Endodermal cell (in vitro differentiated cells): ENCODE measurements at regions not wholly inside any gene's neighbourhood (a gene's known extent, or its start where the extent isn't known, plus 50 kb on each side); places are given as distances from the start of the nearest gene placed in this dataset.
A peak's percentile ranks its signal among the peaks of the same experiment; 100 is the strongest.

ENCODE experiments used
- DNase-seq: peaks from one replicate; pipeline ENCODE4 v3.0.0-alpha.2; 2017
- H3K27ac ChIP-seq: 2 replicates; pipeline ENCODE4 v1.5.1; 2013; ENCODE audit warnings: mild to moderate bottlenecking, low read depth, low read length, moderate library complexity
- H3K27me3 ChIP-seq: 2 replicates; pipeline ENCODE4 v1.6.1; 2013; ENCODE audit warnings: mild to moderate bottlenecking, low read length, moderate library complexity; ENCODE audit not compliant: insufficient read depth, control insufficient read depth, poor library complexity, severe bottlenecking
- H3K36me3 ChIP-seq: 2 replicates; pipeline ENCODE4 v1.7.0; 2013; ENCODE audit warnings: mild to moderate bottlenecking, low read length, moderate library complexity; ENCODE audit not compliant: control insufficient read depth, insufficient read depth
- H3K4me1 ChIP-seq: one replicate; pipeline ENCODE4 v1.7.0; 2013; ENCODE audit warnings: low read length; ENCODE audit not compliant: control insufficient read depth, insufficient read depth
- H3K4me3 ChIP-seq: 2 replicates; pipeline ENCODE4 v1.5.1; 2013; ENCODE audit warnings: mild to moderate bottlenecking, low read length, moderate library complexity
- H3K9ac ChIP-seq: 2 replicates; pipeline ENCODE4 v1.6.1; 2013; ENCODE audit warnings: mild to moderate bottlenecking, low read length, moderate library complexity; ENCODE audit not compliant: poor library complexity, severe bottlenecking; ENCODE audit errors: extremely low read depth
- H3K9me3 ChIP-seq: 2 replicates; pipeline ENCODE4 v1.6.1; 2013; ENCODE audit warnings: mild to moderate bottlenecking, low read length, moderate library complexity; ENCODE audit not compliant: control insufficient read depth
- H3K27ac Mint-ChIP-seq: 2 replicates; pipeline ENCODE4 v1.8.0; 2020; ENCODE audit warnings: mixed read lengths
- H3K27me3 Mint-ChIP-seq: 2 replicates; pipeline ENCODE4 v1.8.0; 2021; ENCODE audit warnings: mild to moderate bottlenecking, mixed read lengths; ENCODE audit not compliant: insufficient read depth
- H3K36me3 Mint-ChIP-seq: 2 replicates; pipeline ENCODE4 v1.8.0; 2020; ENCODE audit warnings: low read depth, mixed read lengths
- H3K4me1 Mint-ChIP-seq: 2 replicates; pipeline ENCODE4 v1.8.0; 2020; ENCODE audit warnings: mixed read lengths
- H3K4me3 Mint-ChIP-seq: 2 replicates; pipeline ENCODE4 v1.8.0; 2020; ENCODE audit warnings: mild to moderate bottlenecking, moderate library complexity, mixed read lengths
- H3K9me3 Mint-ChIP-seq: 2 replicates; pipeline ENCODE4 v1.8.0; 2020; ENCODE audit warnings: mild to moderate bottlenecking, mixed read lengths
- WGBS, 2 experiments: methylation state at CpG; one replicate each; pipeline versions ENCODE4 v1.1.5 to v1.1.7; 2013; ENCODE audit warnings: missing lambda C conversion rate in 2 of 2, mixed read lengths in 1 of 2; ENCODE audit not compliant: insufficient coverage in 1 of 2, insufficient read length in 1 of 2; 5-methylcytosine and 5-hydroxymethylcytosine counted together
- TF ChIP-seq, protein P1 (sequence below): fragments of 200-600 bp; sonication (generic); conservative IDR thresholded peaks from 2 replicates; pipeline ENCODE4 v1.5.0; 2021; ENCODE audit warnings: antibody characterized with exemption, mild to moderate bottlenecking

- Histone ChIP-seq H3K27me3 (no peaks in the 10 kb centered on the region), H3K9ac (no peak overlapping the region), H3K36me3 (no peaks in the 10 kb centered on the region), H3K4me3 (peak overlapping the region; percentile 12), H3K9me3 (no peaks in the 10 kb centered on the region), H3K27ac (peak overlapping the region; percentile 57), H3K4me1 (peaks cover 10% of the 10 kb centered on the region)
- Mint-ChIP-seq H3K27me3 (no peaks in the 10 kb centered on the region), H3K4me1 (peaks cover 14% of the 10 kb centered on the region), H3K4me3 (no peak overlapping the region), H3K27ac (no peak overlapping the region), H3K36me3 (no peaks in the 10 kb centered on the region), H3K9me3 (no peaks in the 10 kb centered on the region)
- TF ChIP-seq, protein P1, sequence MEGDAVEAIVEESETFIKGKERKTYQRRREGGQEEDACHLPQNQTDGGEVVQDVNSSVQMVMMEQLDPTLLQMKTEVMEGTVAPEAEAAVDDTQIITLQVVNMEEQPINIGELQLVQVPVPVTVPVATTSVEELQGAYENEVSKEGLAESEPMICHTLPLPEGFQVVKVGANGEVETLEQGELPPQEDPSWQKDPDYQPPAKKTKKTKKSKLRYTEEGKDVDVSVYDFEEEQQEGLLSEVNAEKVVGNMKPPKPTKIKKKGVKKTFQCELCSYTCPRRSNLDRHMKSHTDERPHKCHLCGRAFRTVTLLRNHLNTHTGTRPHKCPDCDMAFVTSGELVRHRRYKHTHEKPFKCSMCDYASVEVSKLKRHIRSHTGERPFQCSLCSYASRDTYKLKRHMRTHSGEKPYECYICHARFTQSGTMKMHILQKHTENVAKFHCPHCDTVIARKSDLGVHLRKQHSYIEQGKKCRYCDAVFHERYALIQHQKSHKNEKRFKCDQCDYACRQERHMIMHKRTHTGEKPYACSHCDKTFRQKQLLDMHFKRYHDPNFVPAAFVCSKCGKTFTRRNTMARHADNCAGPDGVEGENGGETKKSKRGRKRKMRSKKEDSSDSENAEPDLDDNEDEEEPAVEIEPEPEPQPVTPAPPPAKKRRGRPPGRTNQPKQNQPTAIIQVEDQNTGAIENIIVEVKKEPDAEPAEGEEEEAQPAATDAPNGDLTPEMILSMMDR, result no peak
- WGBS, 2 experiments, result 17 to 56% methylated on average over 2 to 3 of the region's 3 CpGs
- no peak for DNase-seq
Measured at GRCh38 chr11:92376146-92376599, 151.6 kb downstream of the FAT3 start.

- Mint-ChIP-seq H3K27me3 (no peaks in the 10 kb centered on the region), H3K4me1 (peaks cover 14% of the 10 kb centered on the region), H3K27ac (no peak overlapping the region), H3K36me3 (no peaks in the 10 kb centered on the region), H3K9me3 (no peaks in the 10 kb centered on the region), H3K4me3 (no peak overlapping the region)
- DNase-seq, result no peak
- TF ChIP-seq, protein P1, result no peak
- Histone ChIP-seq H3K4me1 (peaks cover 10% of the 10 kb centered on the region), H3K27me3 (no peaks in the 10 kb centered on the region), H3K27ac (peak overlapping the region; percentile 57), H3K9me3 (no peaks in the 10 kb centered on the region), H3K36me3 (no peaks in the 10 kb centered on the region), H3K4me3 (peak overlapping the region; percentile 12), H3K9ac (no peak overlapping the region)
- no CpG with 5 or more reads among the region's 1 CpG for WGBS, 2 experiments
Measured at GRCh38 chr11:92376680-92377079, 152.1 kb downstream of the FAT3 start.

GRCh38 chr11:92380882-92381281, 156.3 kb downstream of the FAT3 start:
- no peak overlapping the region for H3K27ac ChIP-seq
- DNase-seq, result no peak
- no peaks in the 10 kb centered on the region for H3K36me3 Mint-ChIP-seq
- H3K4me3 Mint-ChIP-seq, result no peak overlapping the region
- no peaks in the 10 kb centered on the region for H3K9me3 Mint-ChIP-seq
- no peaks in the 10 kb centered on the region for H3K36me3 ChIP-seq
- no peaks in the 10 kb centered on the region for H3K27me3 ChIP-seq
- no peak overlapping the region for H3K9ac ChIP-seq
- no peak overlapping the region for H3K27ac Mint-ChIP-seq
- TF ChIP-seq, protein P1, result no peak
- WGBS, 2 experiments, result 90 to 96% methylated on average over 2 to 3 of the region's 3 CpGs
- no peaks in the 10 kb centered on the region for H3K27me3 Mint-ChIP-seq
- no peaks in the 10 kb centered on the region for H3K9me3 ChIP-seq
- peaks cover 8% of the 10 kb centered on the region for H3K4me1 Mint-ChIP-seq
- H3K4me3 ChIP-seq, result no peak overlapping the region
- H3K4me1 ChIP-seq, result peaks cover 10% of the 10 kb centered on the region
